GDM1 (cell line): ENCODE measurements at regions not wholly inside any gene's neighbourhood (a gene's known extent, or its start where the extent isn't known, plus 50 kb on each side); places are given as distances from the start of the nearest gene placed in this dataset.
"Not testable (repeated sequence)": the region's sequence is repeated elsewhere in the genome, so short reads cannot be mapped to it uniquely, and the experiment has no call there.

Source experiments
- DNase-seq: peaks from one replicate; lab custom pipeline; 2025; lab: John Stamatoyannopoulos, UW

DNA sequence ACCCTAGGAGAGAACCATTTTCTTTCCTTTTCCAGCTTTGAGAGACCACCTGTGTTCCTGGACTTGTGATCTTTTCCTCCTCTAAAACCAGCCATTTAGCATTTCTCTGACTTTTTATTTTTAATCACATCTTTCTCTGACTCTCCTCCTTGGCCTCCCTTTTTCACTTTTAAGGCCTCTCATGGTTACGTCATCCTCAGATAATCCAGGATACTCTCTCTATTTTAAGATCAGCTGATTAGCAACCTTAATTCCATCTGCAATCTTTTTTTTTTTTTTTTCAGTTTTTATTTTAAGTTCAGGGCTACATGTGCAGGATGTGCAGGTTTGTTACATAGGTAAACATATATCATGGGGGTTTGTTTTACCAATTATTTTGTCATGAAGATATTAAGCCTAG, 54.0 kb downstream of the RFPL4B start:
- DNase-seq: no peak

DNA sequence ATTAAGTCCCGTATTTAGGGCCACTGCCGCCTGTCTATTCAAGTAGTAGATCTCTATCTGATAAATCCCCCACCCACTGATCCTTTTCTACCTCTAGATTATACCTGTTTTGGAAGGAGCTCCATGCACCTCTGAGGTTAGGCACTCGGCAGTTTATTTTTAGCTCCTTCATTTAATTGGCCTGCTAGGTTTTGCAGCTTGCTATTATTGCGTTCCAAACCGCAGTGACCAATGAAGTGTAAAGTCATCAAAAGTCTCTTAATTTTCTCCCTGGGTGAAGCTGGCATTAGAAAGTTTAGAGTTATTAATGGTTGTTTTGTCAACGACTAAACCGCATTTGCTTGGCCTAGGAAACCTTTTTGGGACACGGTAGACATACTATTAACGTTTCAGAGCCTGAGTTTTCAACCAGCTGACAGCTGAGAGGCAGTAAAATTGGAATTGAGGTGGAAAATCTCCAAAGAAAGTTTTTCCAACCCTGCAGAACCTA, 60.0 kb downstream of the RFPL4B start:
- no peak for DNase-seq

DNA sequence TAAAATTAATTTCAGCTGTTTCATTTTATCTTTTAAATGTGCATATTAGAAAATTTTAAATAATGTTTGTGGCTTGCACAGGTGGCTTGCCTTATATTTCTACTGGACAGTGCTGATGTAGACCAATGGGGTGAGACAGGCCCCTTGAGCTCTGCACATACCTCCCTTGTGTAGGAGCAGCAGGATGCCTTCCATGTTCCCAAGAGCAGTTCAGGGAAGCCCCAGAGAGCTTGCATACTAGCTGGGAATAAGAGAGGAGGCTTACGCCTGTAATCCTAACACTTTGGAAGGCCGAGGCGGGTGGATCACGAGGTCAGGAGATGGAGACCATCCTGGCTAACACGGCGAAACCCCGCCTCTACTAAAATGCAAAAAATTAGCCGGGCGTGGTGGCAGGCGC, 61.4 kb downstream of the RFPL4B start:
- DNase-seq: no peak

DNA sequence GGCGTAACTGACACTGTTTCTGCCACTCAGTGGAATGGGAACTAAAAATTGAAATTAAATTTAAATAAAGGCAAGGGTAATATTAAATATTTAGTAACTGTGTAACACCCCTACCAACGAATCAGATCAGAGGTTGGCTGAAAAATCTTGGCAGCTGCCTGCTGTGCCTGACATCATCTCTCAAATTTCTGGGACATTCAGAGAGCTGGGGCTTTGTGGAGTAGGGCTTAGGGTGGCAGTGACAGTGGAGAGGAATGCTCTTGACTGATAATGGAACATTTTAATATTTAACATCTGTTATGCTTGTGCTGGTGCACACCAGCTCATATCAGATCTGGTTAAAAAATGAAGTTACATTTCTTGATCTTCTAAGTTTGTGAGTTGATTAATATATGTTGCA, 62.2 kb downstream of the RFPL4B start:
- DNase-seq: no peak

DNA sequence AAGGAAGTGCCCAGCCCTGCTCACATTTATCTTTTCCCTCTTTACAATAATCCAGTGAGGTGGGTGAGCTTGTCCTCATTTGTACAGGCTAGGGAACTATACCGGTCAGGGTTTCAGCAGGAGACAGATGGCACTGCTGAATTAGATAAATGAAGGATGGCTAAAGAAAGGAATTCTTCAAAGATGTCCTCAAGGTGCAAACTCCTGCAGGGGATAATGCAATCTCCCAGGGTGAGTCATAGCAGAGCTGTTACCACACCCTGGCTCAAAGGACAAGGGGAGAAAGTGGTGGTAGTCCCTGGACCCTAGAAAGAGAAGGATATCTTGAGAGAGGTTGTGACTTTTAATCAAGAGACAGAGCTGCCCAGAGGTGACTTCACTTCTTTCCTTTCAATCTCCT, 66.7 kb downstream of the RFPL4B start:
- DNase-seq: no peak

DNA sequence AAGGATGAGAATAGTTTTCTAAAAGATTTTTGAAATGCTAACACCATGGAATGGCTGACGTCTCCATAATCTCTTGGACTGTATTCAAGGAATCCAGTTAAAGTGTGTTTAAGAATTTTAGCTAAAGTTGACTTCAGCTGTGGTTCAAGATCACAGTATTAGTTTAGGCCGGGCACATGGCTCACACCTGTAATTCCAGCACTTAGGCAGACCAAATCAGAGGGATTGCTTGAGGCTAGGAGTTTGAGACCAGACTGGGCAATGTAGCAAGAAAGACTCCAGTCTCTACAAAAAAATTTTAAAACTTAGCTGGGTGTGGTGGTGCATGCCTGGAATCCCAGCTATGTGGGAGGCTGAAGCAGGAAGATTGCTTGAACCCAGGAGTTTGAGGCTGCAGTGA, 68.2 kb downstream of the RFPL4B start:
- no peak for DNase-seq

DNA sequence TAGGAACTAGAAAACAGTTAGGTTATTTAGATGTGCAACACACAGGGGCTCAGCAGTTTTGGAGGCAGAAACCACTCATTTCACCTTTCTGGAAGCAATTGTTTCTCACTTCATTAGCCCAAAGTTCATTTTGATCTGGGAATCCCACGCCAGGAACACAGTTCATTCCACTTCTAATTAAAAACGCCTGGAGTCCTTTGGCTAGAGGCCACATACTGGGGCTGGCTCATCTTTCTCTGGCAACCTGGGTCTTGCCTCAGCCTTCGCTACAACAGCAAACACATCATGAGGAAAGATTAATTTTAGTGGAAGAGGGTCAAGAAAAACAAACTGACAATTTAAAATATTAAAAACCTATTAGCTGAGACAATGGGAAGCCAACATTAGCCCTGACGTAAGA, 69.7 kb downstream of the RFPL4B start:
- DNase-seq: no peak

DNA sequence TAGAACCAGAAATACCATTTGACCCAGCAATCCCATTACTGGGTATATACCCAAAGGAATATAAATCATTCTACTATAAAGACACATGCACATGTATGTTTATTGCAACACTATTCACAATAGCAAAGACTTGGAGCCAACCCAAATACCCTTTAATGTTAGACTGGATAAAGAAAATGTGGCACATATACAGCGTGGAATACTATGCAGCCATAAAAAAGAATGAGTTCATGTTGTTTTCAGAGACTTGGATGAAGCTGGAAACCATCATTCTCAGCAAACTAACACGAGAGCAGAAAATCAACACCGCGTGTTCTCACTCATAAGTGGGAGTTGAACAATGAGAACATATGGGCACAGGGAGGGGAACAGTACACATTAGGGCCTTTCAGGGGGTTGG, 79.9 kb downstream of the RFPL4B start:
- not testable (repeated sequence) for DNase-seq

DNA sequence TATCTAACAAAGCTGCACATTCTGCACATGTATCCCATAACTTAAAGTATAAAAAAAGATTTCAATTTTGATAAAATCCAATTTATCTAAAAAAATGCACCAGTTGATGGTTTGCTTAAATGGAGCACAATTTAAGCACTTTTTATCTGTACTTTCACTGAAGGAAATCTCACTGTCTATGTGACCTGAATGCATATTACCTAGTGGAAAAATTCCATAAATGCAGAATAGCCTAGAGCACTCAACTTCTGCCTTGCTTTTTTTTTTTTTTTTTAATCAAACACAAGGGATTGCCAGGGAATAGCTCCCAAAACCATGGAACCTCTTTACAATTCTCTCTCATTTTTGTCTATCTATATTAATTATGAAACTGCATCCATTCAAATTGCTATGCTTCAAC, 80.4 kb downstream of the RFPL4B start:
- DNase-seq: no peak

DNA sequence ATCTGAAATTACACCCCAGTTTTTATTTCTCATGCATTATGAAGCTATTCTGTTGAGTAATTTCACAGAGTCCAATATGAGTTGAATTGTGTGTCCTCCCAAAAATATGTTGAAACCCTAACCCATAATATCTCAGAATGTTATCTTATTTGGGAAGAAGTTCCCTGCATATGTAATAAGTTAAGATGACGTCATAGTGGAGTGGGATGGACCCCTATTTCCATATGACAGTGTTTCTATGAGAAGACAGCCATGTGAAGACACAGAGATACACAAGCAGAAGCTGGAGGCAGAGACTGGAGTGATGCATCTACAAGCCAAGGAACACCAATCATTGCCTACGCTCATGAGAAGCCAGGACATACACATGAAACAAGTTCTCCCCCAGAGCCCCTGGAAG, 81.3 kb downstream of the RFPL4B start:
- no peak for DNase-seq

DNA sequence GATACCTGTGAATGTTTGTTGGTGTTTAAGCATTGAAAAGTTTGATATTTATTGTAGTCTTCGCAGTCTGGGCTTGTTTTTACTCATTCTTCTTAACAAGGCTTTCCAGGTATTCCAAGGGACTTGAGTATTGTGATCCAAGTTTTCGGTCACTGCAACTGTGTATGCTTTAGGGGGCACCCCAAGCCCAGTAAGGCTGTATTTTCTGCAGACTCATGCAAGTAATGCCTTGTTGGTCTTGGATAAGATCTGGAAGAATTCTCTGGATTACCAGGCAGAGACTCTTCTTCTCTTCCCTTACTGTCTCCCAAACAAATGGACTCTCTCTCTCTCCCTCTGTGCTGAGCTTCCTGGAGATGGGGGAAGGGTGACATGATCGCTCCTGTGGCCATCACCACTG, 82.1 kb downstream of the RFPL4B start:
- no peak for DNase-seq

DNA sequence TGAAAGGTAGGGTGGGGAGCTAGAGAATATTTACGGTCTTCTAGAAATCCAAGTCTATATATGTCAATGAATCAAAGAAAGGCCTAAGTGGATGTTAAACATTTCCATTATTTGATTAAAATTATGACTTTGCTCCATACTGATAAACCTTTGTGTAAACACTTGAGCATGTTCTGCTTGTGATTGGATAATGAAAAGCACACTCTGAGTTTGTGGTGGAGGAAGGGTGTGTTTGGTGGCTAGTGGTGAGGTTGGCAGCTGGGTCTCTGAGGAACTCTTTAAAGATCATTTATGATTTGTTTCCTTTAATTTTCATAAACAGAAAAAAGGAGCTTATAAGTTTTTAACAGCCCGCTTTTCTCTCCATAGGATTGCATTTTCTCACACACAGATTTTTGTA, 84.7 kb downstream of the RFPL4B start:
- DNase-seq: no peak

DNA sequence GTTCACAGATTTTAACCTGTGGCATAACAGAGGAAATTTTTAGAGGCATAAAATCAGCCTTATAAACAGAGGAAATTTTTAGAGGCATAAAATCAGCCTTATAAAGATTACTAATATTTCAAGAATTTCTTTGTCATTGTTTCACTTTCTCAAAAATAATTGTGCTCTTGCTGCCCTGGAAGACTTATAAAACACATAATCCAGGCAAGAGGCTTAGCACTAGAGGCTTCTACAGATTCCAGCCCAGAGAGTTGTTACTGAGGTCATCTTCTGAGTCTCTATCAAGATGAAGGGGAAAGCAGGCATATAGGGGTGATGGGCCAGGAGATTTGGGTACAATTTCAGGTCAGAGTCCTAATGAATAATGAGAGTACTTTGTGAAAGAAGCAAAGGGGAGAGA, 85.7 kb downstream of the RFPL4B start:
- no peak for DNase-seq

DNA sequence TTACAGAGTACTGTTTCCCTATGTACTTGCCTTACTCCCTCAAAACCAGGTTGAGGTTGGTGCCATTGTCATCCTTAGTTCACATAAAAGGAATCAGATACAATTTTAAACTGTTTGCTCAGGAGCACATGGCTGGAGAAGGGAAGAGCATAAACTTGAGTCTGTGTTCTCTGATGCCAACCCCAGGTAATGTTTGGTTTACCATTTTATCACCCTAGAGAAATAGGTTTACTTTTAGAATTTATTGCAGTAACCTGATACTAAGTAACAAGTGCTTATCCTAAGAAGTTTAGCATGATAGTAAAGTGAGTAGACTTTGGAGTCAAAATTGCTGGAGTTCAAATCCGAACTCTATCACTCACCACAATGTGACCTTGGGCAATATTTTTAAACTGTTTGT, 86.3 kb downstream of the RFPL4B start:
- no peak for DNase-seq

DNA sequence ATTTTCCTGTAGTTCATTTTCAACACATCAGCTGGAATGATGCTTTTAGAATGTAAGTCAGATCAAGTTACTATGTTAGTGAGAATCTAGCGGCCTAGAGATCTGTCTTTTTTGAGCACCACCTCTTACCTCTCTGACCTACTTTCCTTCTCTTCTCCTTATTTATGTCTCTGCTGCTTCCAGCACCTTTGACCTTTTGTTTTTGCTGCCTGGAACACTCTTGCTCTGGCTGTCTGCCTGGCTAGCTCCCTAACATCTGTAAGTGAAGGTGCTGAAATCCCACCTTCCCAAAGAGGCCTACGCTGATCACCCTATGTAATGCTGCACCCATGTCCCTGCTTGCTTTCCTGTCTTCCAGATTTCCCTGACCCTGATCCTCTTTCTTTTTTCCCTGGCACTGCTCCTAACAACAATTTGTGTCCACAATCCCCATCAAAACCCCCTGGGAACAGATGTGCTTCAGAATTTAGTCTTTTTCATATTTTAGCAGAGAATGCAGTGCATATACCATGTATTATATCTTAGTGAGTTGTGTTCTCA, 87.8 kb downstream of the RFPL4B start:
- no peak for DNase-seq

DNA sequence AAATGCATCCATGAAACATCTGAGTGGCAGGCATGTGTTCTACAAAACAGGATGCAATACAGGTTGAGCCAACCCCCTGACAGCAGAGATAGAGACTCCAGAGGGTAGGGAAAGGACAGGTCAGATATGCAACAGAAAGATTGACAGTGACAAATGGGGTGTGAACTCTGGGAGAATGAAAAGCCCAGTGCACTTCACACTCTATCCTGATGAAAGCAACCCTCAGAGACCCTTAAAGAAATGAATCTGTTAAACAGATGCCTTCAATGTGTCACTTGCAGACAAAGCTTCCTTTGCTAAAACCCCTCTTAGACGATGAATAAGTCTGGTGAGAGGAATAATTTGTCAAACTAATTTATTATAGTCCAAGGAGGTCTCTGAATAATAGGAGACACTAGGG, 89.9 kb downstream of the RFPL4B start:
- DNase-seq: no peak

DNA sequence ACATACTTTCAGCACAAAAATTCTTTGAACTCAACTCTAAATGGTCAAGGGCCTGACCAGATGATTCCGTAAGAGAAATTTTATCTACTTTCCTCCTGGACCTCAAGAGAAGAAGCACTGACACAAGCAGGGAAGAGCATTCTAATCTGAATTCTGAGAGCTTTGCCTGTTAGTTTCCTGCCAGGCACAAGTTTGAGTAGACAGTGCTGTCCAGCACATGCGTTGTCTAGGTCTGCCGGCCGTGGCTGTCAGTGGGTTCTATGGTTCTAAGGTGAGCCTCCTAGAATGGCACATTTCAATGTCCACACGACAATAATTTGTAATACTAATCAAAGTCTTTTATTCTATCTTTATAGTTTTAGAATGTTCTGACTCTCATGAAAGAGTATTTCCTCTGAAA, 91.9 kb downstream of the RFPL4B start:
- no peak for DNase-seq

DNA sequence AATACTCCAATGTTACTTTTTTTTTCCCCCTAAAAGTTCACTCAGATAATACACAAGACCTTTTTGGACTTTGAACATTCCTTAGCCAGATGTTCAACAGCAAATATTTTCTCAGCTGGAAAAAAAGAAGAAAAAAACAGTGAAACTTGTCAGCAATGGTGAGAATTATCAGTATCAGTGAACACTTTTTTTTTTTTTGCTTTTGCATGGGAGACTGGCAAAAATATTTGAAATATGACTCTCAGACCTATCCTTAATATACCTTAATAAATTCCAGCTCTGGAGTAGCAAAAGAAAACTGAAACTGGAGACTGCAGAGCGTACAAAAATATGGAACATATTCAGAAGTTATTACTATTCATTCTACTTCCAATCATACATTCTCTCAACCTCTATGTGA, 92.3 kb downstream of the RFPL4B start:
- DNase-seq: no peak

DNA sequence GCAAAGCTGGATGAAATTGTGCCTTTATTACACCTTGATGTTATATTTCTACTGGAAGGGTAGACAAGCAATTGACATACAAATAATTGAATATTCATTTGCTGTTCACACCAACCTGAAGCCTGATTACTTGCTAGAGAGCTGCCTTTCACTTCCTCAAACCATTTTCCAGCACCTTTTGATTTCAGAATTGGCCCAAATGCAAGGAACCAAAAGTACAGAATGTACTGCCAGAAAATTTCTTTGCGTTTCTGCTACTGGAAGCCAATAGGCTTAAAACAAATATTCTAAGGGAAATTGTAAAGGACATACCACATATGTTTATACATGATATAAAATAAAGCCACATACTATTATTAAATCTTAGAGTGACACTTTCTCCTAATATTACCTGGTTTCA, 94.5 kb downstream of the RFPL4B start:
- DNase-seq: no peak

DNA sequence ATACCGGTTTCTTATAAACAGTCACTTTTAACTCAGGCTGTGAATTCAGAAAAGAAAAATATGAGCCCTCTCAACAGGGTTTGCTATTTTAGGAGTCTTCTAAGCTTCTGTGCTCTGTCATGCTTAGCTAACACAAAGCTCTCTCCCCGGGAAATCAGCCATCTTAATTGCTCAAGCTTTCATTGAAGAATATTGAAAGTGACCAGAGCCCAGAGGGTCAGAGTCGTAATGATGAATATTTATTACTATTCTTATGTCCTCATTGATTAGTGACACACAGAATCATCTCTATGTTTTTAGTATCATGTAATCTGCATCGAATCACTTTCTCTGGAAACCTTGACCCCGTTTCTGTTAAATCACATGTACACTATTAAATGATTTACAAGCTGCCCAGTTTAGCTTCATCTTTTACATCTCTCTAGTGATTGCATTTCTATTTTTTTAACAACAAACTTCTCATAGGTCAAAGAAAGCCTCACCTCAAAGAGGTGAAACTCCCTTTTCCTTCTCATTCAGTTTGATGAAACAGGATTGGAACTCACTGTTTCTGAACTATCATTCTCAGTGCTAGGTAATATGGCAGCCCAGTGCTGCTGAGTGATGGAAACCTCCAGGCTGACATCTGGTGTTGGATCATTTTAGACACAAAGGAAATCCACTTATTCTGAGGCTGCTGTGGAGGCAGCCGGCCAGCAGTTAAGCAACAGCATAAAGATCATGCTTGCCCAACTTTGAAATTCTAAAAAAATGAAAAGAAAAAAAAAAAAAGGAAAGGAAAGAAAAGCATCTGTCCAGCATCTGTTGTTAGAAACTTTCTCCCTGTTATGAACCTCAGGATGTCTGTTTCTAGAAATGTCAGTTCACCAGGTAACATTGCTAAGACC, 96.3 kb downstream of the RFPL4B start:
- no peak for DNase-seq

DNA sequence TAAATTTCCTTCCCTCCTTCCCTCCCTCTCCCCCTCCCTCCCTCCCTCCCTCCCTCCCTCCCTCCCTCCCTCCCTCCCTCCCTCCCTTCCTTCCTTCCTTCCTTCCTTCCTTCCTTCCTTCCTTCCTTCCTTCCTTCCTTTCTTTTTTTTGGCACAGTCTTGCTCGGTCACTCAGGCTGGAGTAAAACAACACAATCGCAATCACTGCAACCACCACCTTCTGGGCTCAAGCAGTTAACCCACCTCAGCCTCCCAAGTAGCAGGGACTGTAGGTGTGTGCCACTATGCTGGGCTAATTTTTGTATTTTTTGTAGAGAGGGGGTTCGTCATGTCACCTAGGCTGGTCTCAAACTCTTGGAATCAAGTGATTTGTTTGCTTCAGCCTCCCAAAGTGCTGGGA, 101.7 kb downstream of the RFPL4B start:
- not testable (repeated sequence) for DNase-seq

DNA sequence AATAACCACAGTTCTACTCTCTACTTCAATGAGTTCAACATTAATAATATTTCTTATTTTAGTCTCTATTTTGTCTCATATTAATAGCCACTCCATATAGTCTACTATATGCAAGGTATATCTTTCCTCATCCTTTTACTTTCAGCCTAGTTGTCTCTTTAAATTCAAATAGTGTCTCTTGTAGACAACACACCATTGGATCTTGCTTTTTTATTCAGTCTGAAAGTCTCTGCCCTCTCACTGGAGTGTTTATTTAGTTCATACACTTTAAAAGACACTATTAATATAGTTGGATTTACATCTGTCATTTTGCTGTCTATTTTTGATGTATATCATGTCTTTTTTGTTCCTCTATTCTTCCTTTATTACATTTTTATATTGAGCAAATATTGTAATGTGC, 103.5 kb downstream of the RFPL4B start:
- no peak for DNase-seq

DNA sequence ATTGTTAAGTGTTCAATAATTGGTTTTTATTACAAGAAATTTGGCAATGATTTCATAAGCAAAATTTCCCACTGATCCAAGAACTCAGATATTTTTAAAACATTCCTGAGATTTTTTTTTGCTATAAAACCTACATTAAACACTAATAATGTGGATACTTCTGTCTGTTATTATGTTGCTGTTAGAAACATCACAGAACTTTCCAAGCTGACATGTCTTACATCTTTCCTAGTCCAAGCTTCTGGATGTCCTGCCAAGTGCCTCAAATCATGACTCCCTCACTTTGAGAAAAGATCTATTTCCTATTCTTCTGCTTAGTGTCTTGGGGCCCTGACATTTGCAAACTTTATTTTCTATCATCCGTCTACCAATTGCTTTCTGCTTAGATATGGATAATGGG, 110.8 kb downstream of the RFPL4B start:
- DNase-seq: no peak

DNA sequence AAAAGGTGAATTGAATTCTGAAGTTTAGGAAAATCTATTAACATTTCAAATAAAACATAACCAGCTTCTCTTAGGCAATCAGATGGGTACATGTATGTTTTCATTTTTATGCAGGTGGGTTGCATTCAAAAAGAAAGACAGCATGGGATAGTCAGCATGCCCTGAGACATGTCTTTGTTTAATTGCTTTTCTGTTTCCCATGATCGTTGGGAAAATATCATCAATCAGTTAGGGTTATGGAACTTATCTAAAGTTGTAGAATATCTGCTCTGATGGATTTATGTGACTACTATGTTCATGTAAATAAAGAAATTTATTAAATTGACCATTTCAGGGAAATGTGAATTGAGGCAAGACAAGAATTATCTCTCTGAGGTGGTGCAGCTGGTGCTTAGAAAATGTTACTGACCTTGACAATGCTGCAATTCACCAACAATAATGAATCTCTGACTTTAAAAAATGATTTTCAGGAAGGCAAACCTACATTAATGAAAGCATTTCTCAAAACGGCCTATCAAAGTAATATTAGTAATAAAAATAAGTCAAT, 112.7 kb downstream of the RFPL4B start:
- no peak for DNase-seq
